WTC11 (cell line): ENCODE measurements at regions not wholly inside any gene's neighbourhood (a gene's known extent, or its start where the extent isn't known, plus 50 kb on each side); places are given as distances from the start of the nearest gene placed in this dataset.

Experiments used
- ATAC-seq: fragments of 200-7000 bp; cut with Tn5 transposase; 2 replicates; pipeline ENCODE4 v1.10.0; 2021; ENCODE audit warnings: mild to moderate bottlenecking, moderate library complexity
- CTCF ChIA-PET: fragments of 300-600 bp; sonication (Branson Sonifier 250); formaldehyde crosslinking; loops from one replicate; lab custom pipeline; 2021; ENCODE audit warnings: antibody characterized with exemption; lab: Charles Lee
- POLR2A ChIA-PET: fragments of 350-600 bp; sonication (Branson Sonifier 250); formaldehyde crosslinking; loops from one replicate; lab custom pipeline; 2021; ENCODE audit warnings: antibody characterized with exemption; lab: Charles Lee
- DNase-seq: peaks from one replicate; pipeline ENCODE4 v3.0.0; 2021; ENCODE audit warnings: low spot score
- H3K27ac Mint-ChIP-seq: 2 replicates; pipeline ENCODE4 v1.8.0; 2021; ENCODE audit warnings: mixed read lengths
- H3K27me3 Mint-ChIP-seq: 2 replicates; pipeline ENCODE4 v1.8.0; 2021; ENCODE audit warnings: low read depth, mild to moderate bottlenecking, moderate library complexity, mixed read lengths
- H3K36me3 Mint-ChIP-seq: 2 replicates; pipeline ENCODE4 v1.8.0; 2021; ENCODE audit warnings: mixed read lengths
- H3K4me1 Mint-ChIP-seq: 2 replicates; pipeline ENCODE4 v1.8.0; 2022; ENCODE audit warnings: mixed read lengths
- H3K4me3 Mint-ChIP-seq: 2 replicates; pipeline ENCODE4 v1.8.0; 2021; ENCODE audit warnings: mild to moderate bottlenecking, moderate library complexity, mixed read lengths
- H3K9me3 Mint-ChIP-seq: 2 replicates; pipeline ENCODE4 v1.8.0; 2021; ENCODE audit warnings: mixed read lengths
- AR ChIP-seq: fragments of 250-450 bp; sonication (Bioruptor Pico); IDR thresholded peaks from 2 replicates; pipeline ENCODE4 v1.9.0; 2021; ENCODE audit warnings: mild to moderate bottlenecking
- CBFB ChIP-seq: sonication (generic); formaldehyde crosslinking; IDR thresholded peaks from 2 replicates; pipeline ENCODE4 v1.8.1; 2022; ENCODE audit warnings: mild to moderate bottlenecking, low read depth, missing genetic modification reagents
- ELF4 ChIP-seq: sonication (generic); formaldehyde crosslinking; IDR thresholded peaks from 2 replicates; pipeline ENCODE4 v1.8.1; 2022; ENCODE audit warnings: low read depth, mild to moderate bottlenecking, moderate library complexity, missing genetic modification reagents
- ETV6 ChIP-seq: sonication (generic); formaldehyde crosslinking; IDR thresholded peaks from 2 replicates; pipeline ENCODE4 v1.8.1; 2022; ENCODE audit warnings: mild to moderate bottlenecking, missing genetic modification reagents
- IRF1 ChIP-seq: sonication (generic); formaldehyde crosslinking; IDR thresholded peaks from 2 replicates; pipeline ENCODE4 v1.8.0; 2023; ENCODE audit warnings: missing genetic modification reagents
- MAX ChIP-seq: sonication (generic); formaldehyde crosslinking; IDR thresholded peaks from 2 replicates; pipeline ENCODE4 v1.8.0; 2022; ENCODE audit warnings: mild to moderate bottlenecking, missing genetic modification reagents
- MLX ChIP-seq: sonication (generic); formaldehyde crosslinking; IDR thresholded peaks from 2 replicates; pipeline ENCODE4 v1.8.1; 2023; ENCODE audit warnings: mild to moderate bottlenecking, missing genetic modification reagents, moderate library complexity
- NFE2L1 ChIP-seq: sonication (generic); formaldehyde crosslinking; IDR thresholded peaks from 2 replicates; pipeline ENCODE4 v1.8.1; 2023; ENCODE audit warnings: missing genetic modification reagents
- RORB ChIP-seq: fragments of 250-450 bp; sonication (Bioruptor Pico); IDR thresholded peaks from 2 replicates; pipeline ENCODE4 v1.9.0; 2021; ENCODE audit warnings: mild to moderate bottlenecking
- SOX15 ChIP-seq: fragments of 250-450 bp; sonication (Bioruptor Pico); IDR thresholded peaks from 2 replicates; pipeline ENCODE4 v1.9.0; 2021; ENCODE audit warnings: mild to moderate bottlenecking
- ZNF396 ChIP-seq: fragments of 250-450 bp; sonication (Bioruptor Pico); IDR thresholded peaks from 2 replicates; pipeline ENCODE4 v1.8.0; 2021; ENCODE audit warnings: mild to moderate bottlenecking, moderate library complexity, borderline replicate concordance
- ZNF425 ChIP-seq: fragments of 250-450 bp; sonication (Bioruptor Pico); conservative IDR thresholded peaks from 2 replicates; pipeline ENCODE4 v1.9.0; 2021; ENCODE audit warnings: mild to moderate bottlenecking
- ZNF532 ChIP-seq: fragments of 250-450 bp; sonication (Bioruptor Pico); IDR thresholded peaks from 2 replicates; pipeline ENCODE4 v1.9.0; 2021; ENCODE audit warnings: mild to moderate bottlenecking, borderline replicate concordance
- ZNF671 ChIP-seq: fragments of 250-450 bp; sonication (Bioruptor Pico); IDR thresholded peaks from 2 replicates; pipeline ENCODE4 v1.8.0; 2021; ENCODE audit warnings: mild to moderate bottlenecking
- TF ChIP-seq, protein P1 (sequence below): sonication (generic); formaldehyde crosslinking; IDR thresholded peaks from 2 replicates; pipeline ENCODE4 v1.8.1; 2022; ENCODE audit warnings: mild to moderate bottlenecking, moderate library complexity, missing genetic modification reagents
- TF ChIP-seq, protein P2 (sequence below): sonication (generic); formaldehyde crosslinking; IDR thresholded peaks from 2 replicates; pipeline ENCODE4 v1.8.1; 2023; ENCODE audit warnings: mild to moderate bottlenecking, missing genetic modification reagents
- TF ChIP-seq, protein P3 (sequence below): sonication (generic); formaldehyde crosslinking; IDR thresholded peaks from 2 replicates; pipeline ENCODE4 v1.8.1; 2023; ENCODE audit warnings: mild to moderate bottlenecking, missing genetic modification reagents, moderate library complexity
- TF ChIP-seq, protein P4 (sequence below): fragments of 250-450 bp; sonication (Bioruptor Pico); IDR thresholded peaks from 2 replicates; pipeline ENCODE4 v2.1.2; 2022; ENCODE audit warnings: mild to moderate bottlenecking, moderate library complexity

GRCh38 chr2:123262856-123263255 lies 762.2 kb upstream of the CNTNAP5 start:
- no peak for TF ChIP-seq ETV6 (CRISPR knock-in tag)
- no peak for TF ChIP-seq NFE2L1 (CRISPR knock-in tag)
- no peak for TF ChIP-seq MLX
- TF ChIP-seq CBFB = no peak
- POLR2A ChIA-PET = no interaction called here
- Mint-ChIP-seq H3K36me3 (peaks cover 9% of the 10 kb centered on the region), H3K27me3 (no peaks in the 10 kb centered on the region), H3K9me3 (peaks cover 22% of the 10 kb centered on the region), H3K4me1 (no peaks in the 10 kb centered on the region), H3K27ac (no peak overlapping the region), H3K4me3 (no peak overlapping the region)
- no peak for DNase-seq
- no peak for ATAC-seq
- CTCF ChIA-PET = no interaction called here

DNA sequence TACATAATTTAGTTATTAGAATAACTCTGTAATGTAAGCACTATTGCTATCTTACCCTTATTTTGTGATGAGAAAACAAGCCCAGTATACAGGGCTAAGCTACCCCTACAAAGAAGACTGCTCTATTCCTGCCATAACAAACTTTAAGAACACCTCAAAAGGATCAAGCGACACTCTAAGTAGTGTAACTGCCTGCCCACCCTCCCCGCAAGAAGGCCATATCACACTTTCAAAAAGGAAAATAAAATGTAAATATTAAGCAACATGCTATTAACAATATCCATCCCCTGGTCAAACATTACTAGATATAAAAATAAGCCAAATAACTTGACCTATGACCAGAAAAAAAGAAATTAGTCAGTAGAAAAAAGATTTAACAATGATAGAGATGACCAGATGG lies 741.7 kb upstream of the CNTNAP5 start:
- DNase-seq (no peak), ATAC-seq (no peak)
- Mint-ChIP-seq H3K36me3 (peaks cover 6% of the 10 kb centered on the region), H3K9me3 (peaks cover 10% of the 10 kb centered on the region), H3K27me3 (no peaks in the 10 kb centered on the region), H3K4me1 (no peaks in the 10 kb centered on the region), H3K27ac (no peak overlapping the region), H3K4me3 (no peak overlapping the region)
- POLR2A ChIA-PET = no interaction called here
- CTCF ChIA-PET = no interaction called here
- TF ChIP-seq, protein P1, sequence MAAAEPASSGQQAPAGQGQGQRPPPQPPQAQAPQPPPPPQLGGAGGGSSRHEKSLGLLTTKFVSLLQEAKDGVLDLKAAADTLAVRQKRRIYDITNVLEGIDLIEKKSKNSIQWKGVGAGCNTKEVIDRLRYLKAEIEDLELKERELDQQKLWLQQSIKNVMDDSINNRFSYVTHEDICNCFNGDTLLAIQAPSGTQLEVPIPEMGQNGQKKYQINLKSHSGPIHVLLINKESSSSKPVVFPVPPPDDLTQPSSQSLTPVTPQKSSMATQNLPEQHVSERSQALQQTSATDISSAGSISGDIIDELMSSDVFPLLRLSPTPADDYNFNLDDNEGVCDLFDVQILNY (CRISPR knock-in tag) = no peak
- TF ChIP-seq ELF4 (CRISPR knock-in tag) (no peak), SOX15 (CRISPR knock-in tag) (no peak), ZNF532 (CRISPR knock-in tag) (no peak), IRF1 (CRISPR knock-in tag) (no peak), ZNF671 (CRISPR knock-in tag) (no peak), AR (CRISPR knock-in tag) (no peak), ZNF425 (CRISPR knock-in tag) (no peak), RORB (CRISPR knock-in tag) (no peak), MAX (CRISPR knock-in tag) (no peak), ZNF396 (no peak)
- TF ChIP-seq, protein P2, sequence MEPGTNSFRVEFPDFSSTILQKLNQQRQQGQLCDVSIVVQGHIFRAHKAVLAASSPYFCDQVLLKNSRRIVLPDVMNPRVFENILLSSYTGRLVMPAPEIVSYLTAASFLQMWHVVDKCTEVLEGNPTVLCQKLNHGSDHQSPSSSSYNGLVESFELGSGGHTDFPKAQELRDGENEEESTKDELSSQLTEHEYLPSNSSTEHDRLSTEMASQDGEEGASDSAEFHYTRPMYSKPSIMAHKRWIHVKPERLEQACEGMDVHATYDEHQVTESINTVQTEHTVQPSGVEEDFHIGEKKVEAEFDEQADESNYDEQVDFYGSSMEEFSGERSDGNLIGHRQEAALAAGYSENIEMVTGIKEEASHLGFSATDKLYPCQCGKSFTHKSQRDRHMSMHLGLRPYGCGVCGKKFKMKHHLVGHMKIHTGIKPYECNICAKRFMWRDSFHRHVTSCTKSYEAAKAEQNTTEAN (CRISPR knock-in tag) = no peak
- TF ChIP-seq, protein P3, sequence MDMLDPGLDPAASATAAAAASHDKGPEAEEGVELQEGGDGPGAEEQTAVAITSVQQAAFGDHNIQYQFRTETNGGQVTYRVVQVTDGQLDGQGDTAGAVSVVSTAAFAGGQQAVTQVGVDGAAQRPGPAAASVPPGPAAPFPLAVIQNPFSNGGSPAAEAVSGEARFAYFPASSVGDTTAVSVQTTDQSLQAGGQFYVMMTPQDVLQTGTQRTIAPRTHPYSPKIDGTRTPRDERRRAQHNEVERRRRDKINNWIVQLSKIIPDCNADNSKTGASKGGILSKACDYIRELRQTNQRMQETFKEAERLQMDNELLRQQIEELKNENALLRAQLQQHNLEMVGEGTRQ = no peak
- TF ChIP-seq, protein P4, sequence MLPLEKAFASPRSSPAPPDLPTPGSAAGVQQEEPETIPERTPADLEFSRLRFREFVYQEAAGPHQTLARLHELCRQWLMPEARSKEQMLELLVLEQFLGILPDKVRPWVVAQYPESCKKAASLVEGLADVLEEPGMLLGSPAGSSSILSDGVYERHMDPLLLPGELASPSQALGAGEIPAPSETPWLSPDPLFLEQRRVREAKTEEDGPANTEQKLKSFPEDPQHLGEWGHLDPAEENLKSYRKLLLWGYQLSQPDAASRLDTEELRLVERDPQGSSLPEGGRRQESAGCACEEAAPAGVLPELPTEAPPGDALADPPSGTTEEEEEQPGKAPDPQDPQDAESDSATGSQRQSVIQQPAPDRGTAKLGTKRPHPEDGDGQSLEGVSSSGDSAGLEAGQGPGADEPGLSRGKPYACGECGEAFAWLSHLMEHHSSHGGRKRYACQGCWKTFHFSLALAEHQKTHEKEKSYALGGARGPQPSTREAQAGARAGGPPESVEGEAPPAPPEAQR (CRISPR knock-in tag) = no peak
